A673 (cell line): ENCODE measurements at regions not wholly inside any gene's neighbourhood (a gene's known extent, or its start where the extent isn't known, plus 50 kb on each side); places are given as distances from the start of the nearest gene placed in this dataset.

Source experiments
- BruUV-seq: library from RNA; stranded (reverse); fragments of 400-500 nt; replicated peaks from 2 replicates; lab custom pipeline; 2021; lab: Mats Ljungman, UMichigan
- CTCF ChIA-PET: fragments of 300-600 bp; sonication (Branson Sonifier 250); formaldehyde crosslinking; loops from one replicate; lab custom pipeline; 2022; ENCODE audit warnings: antibody characterized with exemption; lab: Charles Lee
- POLR2A ChIA-PET: fragments of 300-600 bp; sonication (Branson Sonifier 250); formaldehyde crosslinking; loops from one replicate; lab custom pipeline; 2022; ENCODE audit warnings: antibody characterized with exemption; ENCODE audit not compliant: low non-redundant PET; lab: Charles Lee
- DNase-seq: peaks from one replicate; pipeline ENCODE4 v3.0.0-alpha.2; 2015; ENCODE audit warnings: low spot score
- H3K27ac ChIP-seq: fragments of 200-600 bp; sonication (generic); 2 replicates; pipeline ENCODE4 v1.5.1; 2016; ENCODE audit warnings: mixed run types, low read depth, mild to moderate bottlenecking, mixed read lengths, antibody characterized with exemption, low read length; ENCODE audit not compliant: poor library complexity, severe bottlenecking
- H3K27me3 ChIP-seq: fragments of 200-600 bp; sonication (generic); replicated peaks from 2 replicates; pipeline ENCODE4 v1.6.1; 2017; ENCODE audit warnings: mixed run types, low read depth, mild to moderate bottlenecking, mixed read lengths, antibody characterized with exemption, low read length; ENCODE audit not compliant: insufficient read depth, poor library complexity
- H3K36me3 ChIP-seq: fragments of 200-600 bp; sonication (generic); 2 replicates; pipeline ENCODE4 v1.6.1; 2016; ENCODE audit warnings: mixed run types, mild to moderate bottlenecking, mixed read lengths, antibody characterized with exemption, low read length; ENCODE audit not compliant: insufficient read depth, poor library complexity, severe bottlenecking
- H3K4me1 ChIP-seq: fragments of 200-600 bp; sonication (generic); 2 replicates; pipeline ENCODE4 v1.6.1; 2017; ENCODE audit warnings: mixed run types, mild to moderate bottlenecking, mixed read lengths, antibody characterized with exemption, low read length; ENCODE audit not compliant: insufficient read depth, poor library complexity, severe bottlenecking
- H3K4me3 ChIP-seq: fragments of 200-600 bp; sonication (generic); 2 replicates; pipeline ENCODE4 v1.5.1; 2016; ENCODE audit warnings: low read depth, mixed run types, mild to moderate bottlenecking, mixed read lengths, low read length; ENCODE audit not compliant: poor library complexity, severe bottlenecking
- H3K9me3 ChIP-seq: fragments of 200-600 bp; sonication (generic); 2 replicates; pipeline ENCODE4 v1.6.1; 2016; ENCODE audit warnings: mixed run types, low read depth, mild to moderate bottlenecking, mixed read lengths, antibody characterized with exemption, low read length; ENCODE audit not compliant: poor library complexity, severe bottlenecking
- CTCF ChIP-seq: fragments of 300-800, 200-600 bp; sonication (generic); conservative IDR thresholded peaks from 2 replicates; pipeline ENCODE4 v1.5.1; 2017; ENCODE audit warnings: low read depth, mild to moderate bottlenecking, antibody characterized with exemption, low read length, moderate library complexity, mixed read lengths
- EZH2 ChIP-seq: fragments of 200-600 bp; sonication (generic); IDR thresholded peaks from 2 replicates; pipeline ENCODE4 v1.6.1; 2017; ENCODE audit warnings: borderline replicate concordance, low read depth, mild to moderate bottlenecking, mixed read lengths, antibody characterized with exemption, low read length; ENCODE audit not compliant: poor library complexity, severe bottlenecking
- intact Hi-C: fragments of 100-400 bp; cut with micrococcal nuclease; formaldehyde crosslinking; loops from one replicate; pipeline ENCODE4 v1.10.0; 2022; ENCODE audit not compliant: unreplicated experiment

- ChIA-PET POLR2A (no interaction called here), CTCF (interaction anchor here (1.1 kb wide), 1 partner anchor 8 kb away, joined by 3 read pairs; no protein-coding TSS in a partner anchor)
- no TSS peak for BruUV-seq
- Histone ChIP-seq H3K27ac (no peak overlapping the region), H3K9me3 (no peaks in the 10 kb centered on the region), H3K27me3 (no peaks in the 10 kb centered on the region), H3K4me1 (no peaks in the 10 kb centered on the region), H3K36me3 (no peaks in the 10 kb centered on the region), H3K4me3 (no peak overlapping the region)
- TF ChIP-seq EZH2 (no peak), CTCF (no peak)
- no peak for DNase-seq
- intact Hi-C loops = no loop called here
Observed at GRCh38 chr7:95674101-95674500, 77.8 kb upstream of the PDK4 start.

- H3K4me3 ChIP-seq = no peak overlapping the region
- TF ChIP-seq CTCF = no peak
- TF ChIP-seq EZH2 = no peak
- no peaks in the 10 kb centered on the region for H3K9me3 ChIP-seq
- intact Hi-C loops = no loop called here
- BruUV-seq = no TSS peak
- no peaks in the 10 kb centered on the region for H3K4me1 ChIP-seq
- H3K36me3 ChIP-seq = no peaks in the 10 kb centered on the region
- H3K27me3 ChIP-seq = no peaks in the 10 kb centered on the region
- no peak for DNase-seq
- no peak overlapping the region for H3K27ac ChIP-seq
- ChIA-PET POLR2A (no interaction called here), CTCF (no interaction called here)
Observed at GRCh38 chr7:95672434-95672833, 76.1 kb upstream of the PDK4 start.

- no peaks in the 10 kb centered on the region for H3K4me1 ChIP-seq
- no peaks in the 10 kb centered on the region for H3K27me3 ChIP-seq
- no peak overlapping the region for H3K4me3 ChIP-seq
- no peaks in the 10 kb centered on the region for H3K36me3 ChIP-seq
- intact Hi-C loops = no loop called here
- H3K27ac ChIP-seq = no peak overlapping the region
- no peak for TF ChIP-seq EZH2
- no peak for TF ChIP-seq CTCF
- no peaks in the 10 kb centered on the region for H3K9me3 ChIP-seq
- no TSS peak for BruUV-seq
- ChIA-PET POLR2A (no interaction called here), CTCF (no interaction called here)
- DNase-seq = no peak
Observed at GRCh38 chr7:95669513-95669912, 73.2 kb upstream of the PDK4 start.
